IPS-20b (cell line): ENCODE measurements at regions not wholly inside any gene's neighbourhood (a gene's known extent, or its start where the extent isn't known, plus 50 kb on each side); places are given as distances from the start of the nearest gene placed in this dataset.
"Not testable (repeated sequence)": the region's sequence is repeated elsewhere in the genome, so short reads cannot be mapped to it uniquely, and the experiment has no call there.

Source experiments
- H3K27ac ChIP-seq: one replicate; pipeline ENCODE4 v1.5.1; 2013; ENCODE audit warnings: low read length
- H3K27me3 ChIP-seq: 2 replicates; pipeline ENCODE4 v1.6.1; 2013; ENCODE audit warnings: mild to moderate bottlenecking, low read length, inconsistent platforms; ENCODE audit not compliant: insufficient read depth
- H3K36me3 ChIP-seq: 2 replicates; pipeline ENCODE4 v1.6.1; 2013; ENCODE audit warnings: low read depth, mild to moderate bottlenecking, inconsistent platforms, low read length, moderate library complexity; ENCODE audit not compliant: insufficient read depth
- H3K4me1 ChIP-seq: 2 replicates; pipeline ENCODE4 v1.6.1; 2013; ENCODE audit warnings: mild to moderate bottlenecking, control low read depth, inconsistent platforms, low read length, moderate library complexity; ENCODE audit not compliant: insufficient read depth
- H3K4me3 ChIP-seq: 2 replicates; pipeline ENCODE4 v1.5.1; 2013; ENCODE audit warnings: mild to moderate bottlenecking, low read length, inconsistent platforms
- H3K9ac ChIP-seq: 2 replicates; pipeline ENCODE4 v1.6.1; 2013; ENCODE audit warnings: low read depth, mild to moderate bottlenecking, inconsistent platforms, low read length, moderate library complexity
- H3K9me3 ChIP-seq: 2 replicates; pipeline ENCODE4 v1.6.1; 2013; ENCODE audit warnings: mild to moderate bottlenecking, low read depth, low read length, inconsistent platforms; ENCODE audit not compliant: insufficient read depth

GRCh38 chr7:131691454-131692130 lies 135.2 kb upstream of the PODXL start:
- peaks cover 13% of the 10 kb centered on the region for H3K27me3 ChIP-seq
- no peak overlapping the region for H3K27ac ChIP-seq
- H3K36me3 ChIP-seq = no peaks in the 10 kb centered on the region
- no peak overlapping the region for H3K9ac ChIP-seq
- no peak overlapping the region for H3K4me3 ChIP-seq
- H3K4me1 ChIP-seq = no peaks in the 10 kb centered on the region
- H3K9me3 ChIP-seq = no peaks in the 10 kb centered on the region

DNA sequence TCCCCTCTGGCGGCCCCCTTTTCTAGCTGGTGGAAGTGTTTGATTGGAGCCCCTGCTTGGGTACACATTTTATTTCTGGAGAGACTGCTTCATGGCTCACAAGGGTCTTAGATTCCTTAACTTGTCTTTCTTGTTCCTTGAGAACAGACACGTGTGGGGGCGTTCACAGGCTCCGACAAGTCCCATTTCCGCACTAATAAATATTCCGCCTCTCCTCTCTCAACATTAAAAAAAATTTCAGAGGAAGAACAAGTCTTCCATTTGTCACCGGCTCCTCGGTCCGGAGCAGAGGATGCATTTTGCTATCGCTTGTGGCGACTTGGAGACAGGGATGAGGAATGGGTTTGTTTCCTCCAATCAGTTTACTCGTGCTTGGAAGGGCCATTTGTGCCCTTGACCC lies 134.0 kb upstream of the PODXL start:
- no peak overlapping the region for H3K27ac ChIP-seq
- no peak overlapping the region for H3K9ac ChIP-seq
- H3K27me3 ChIP-seq = peaks cover 13% of the 10 kb centered on the region
- H3K4me3 ChIP-seq = no peak overlapping the region
- no peaks in the 10 kb centered on the region for H3K4me1 ChIP-seq
- H3K9me3 ChIP-seq = no peaks in the 10 kb centered on the region
- H3K36me3 ChIP-seq = no peaks in the 10 kb centered on the region

DNA sequence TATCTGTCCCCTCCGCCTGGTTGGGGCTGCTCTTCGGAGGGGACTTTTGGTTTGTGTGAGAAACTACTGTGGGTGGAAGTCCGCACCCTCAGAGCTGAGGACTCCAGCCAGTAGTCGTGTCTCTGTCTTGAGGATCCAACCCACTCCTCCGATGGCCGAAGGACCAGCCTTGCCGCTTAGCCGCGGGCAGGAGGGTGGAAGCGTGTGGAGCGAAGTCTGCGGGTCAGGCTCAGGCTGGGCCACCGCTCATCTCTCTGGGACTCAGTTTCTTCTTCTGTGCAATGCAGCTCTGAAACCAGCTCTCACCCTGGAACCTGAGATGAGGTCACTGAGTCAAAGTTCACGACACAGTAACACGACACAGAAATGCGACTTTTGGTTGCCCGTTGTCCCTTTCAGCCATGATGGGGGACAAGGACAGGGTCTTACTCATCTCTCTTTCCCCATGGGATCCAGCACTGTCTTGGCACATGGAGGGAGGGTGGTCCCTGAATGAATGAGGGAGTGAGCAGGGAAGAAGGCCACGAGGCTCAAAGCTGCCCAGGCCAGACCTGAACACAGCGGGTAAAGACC lies 133.3 kb upstream of the PODXL start:
- Histone ChIP-seq H3K4me1 (no peaks in the 10 kb centered on the region), H3K27ac (no peak overlapping the region), H3K9ac (no peak overlapping the region), H3K36me3 (no peaks in the 10 kb centered on the region), H3K4me3 (no peak overlapping the region), H3K9me3 (no peaks in the 10 kb centered on the region), H3K27me3 (peaks cover 13% of the 10 kb centered on the region)

DNA sequence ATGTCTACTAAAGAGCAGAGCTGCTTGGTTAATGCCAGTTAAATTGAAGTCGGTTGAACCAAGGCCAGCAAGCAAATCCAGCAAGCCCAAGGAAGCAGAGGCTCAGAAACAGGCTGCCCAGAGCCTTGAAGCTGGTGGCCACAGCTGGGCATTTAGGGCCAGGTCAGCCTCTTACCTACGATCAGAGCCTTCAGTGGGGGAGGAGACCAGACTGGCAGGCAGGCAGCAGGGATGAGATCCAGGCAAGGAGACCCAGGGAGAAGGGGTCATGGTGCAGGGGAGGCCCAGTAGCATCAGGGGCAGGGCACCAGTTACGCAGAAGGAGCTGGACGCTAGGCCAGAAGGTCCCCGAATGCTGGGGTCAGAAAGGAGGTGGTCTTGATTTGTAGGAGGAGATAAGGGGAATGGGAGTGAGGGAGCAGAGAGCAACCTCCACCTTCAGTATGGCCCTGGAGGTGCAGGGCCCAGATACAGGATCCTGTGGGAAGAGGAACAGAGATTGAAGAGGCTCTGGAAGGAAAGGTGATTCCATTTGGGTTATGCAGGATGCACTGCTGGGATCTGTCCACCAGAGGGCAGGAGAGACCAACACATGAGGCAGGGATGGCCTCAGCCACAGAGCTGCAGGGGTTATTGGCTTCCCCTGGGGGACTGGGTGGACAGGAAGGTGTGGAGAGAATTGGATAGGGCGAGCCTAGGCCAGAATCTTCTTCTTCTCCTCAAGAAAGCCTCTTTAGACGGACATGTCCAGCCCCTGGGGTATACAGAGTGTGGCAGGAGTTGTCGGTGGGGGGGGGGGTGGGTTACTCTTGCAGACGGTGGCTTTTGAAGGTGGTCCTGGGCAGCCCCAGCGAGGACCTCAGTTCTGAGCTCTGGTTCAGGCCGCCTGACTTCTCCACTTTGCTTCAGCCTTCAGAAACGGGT lies 132.6 kb upstream of the PODXL start:
- Histone ChIP-seq H3K27ac (no peak overlapping the region), H3K9me3 (no peaks in the 10 kb centered on the region), H3K4me1 (no peaks in the 10 kb centered on the region), H3K9ac (no peak overlapping the region), H3K4me3 (no peak overlapping the region), H3K36me3 (no peaks in the 10 kb centered on the region), H3K27me3 (peaks cover 13% of the 10 kb centered on the region)

GRCh38 chr7:131687296-131687695 lies 130.9 kb upstream of the PODXL start:
- H3K9ac ChIP-seq = no peak overlapping the region
- H3K36me3 ChIP-seq = no peaks in the 10 kb centered on the region
- no peak overlapping the region for H3K27ac ChIP-seq
- H3K27me3 ChIP-seq = peaks cover 2% of the 10 kb centered on the region; the same call in 1 of the 2 replicates
- no peaks in the 10 kb centered on the region for H3K4me1 ChIP-seq
- H3K4me3 ChIP-seq = no peak overlapping the region
- H3K9me3 ChIP-seq = no peaks in the 10 kb centered on the region

GRCh38 chr7:131686833-131687232 lies 130.4 kb upstream of the PODXL start:
- no peaks in the 10 kb centered on the region for H3K27me3 ChIP-seq
- no peaks in the 10 kb centered on the region for H3K4me1 ChIP-seq
- no peak overlapping the region for H3K9ac ChIP-seq
- no peak overlapping the region for H3K27ac ChIP-seq
- H3K36me3 ChIP-seq = no peaks in the 10 kb centered on the region
- no peaks in the 10 kb centered on the region for H3K9me3 ChIP-seq
- no peak overlapping the region for H3K4me3 ChIP-seq

GRCh38 chr7:131683536-131684125 lies 127.2 kb upstream of the PODXL start:
- no peaks in the 10 kb centered on the region for H3K4me1 ChIP-seq
- no peak overlapping the region for H3K4me3 ChIP-seq
- no peak overlapping the region for H3K27ac ChIP-seq
- H3K27me3 ChIP-seq = no peaks in the 10 kb centered on the region
- H3K9me3 ChIP-seq = no peaks in the 10 kb centered on the region
- H3K36me3 ChIP-seq = no peaks in the 10 kb centered on the region
- no peak overlapping the region for H3K9ac ChIP-seq

- Histone ChIP-seq H3K36me3 (no peaks in the 10 kb centered on the region), H3K4me1 (no peaks in the 10 kb centered on the region), H3K4me3 (no peak overlapping the region), H3K27me3 (no peaks in the 10 kb centered on the region), H3K27ac (no peak overlapping the region), H3K9me3 (no peaks in the 10 kb centered on the region), H3K9ac (no peak overlapping the region)
These were observed 125.5 kb upstream of the PODXL start for GRCh38 chr7:131681961-131682360.

GRCh38 chr7:131679071-131679470 lies 122.6 kb upstream of the PODXL start:
- not testable (repeated sequence) for H3K9ac ChIP-seq, H3K27ac ChIP-seq, H3K9me3 ChIP-seq, H3K4me1 ChIP-seq, H3K36me3 ChIP-seq, H3K27me3 ChIP-seq, H3K4me3 ChIP-seq

- H3K4me1 ChIP-seq, H3K36me3 ChIP-seq, H3K27me3 ChIP-seq, H3K27ac ChIP-seq, H3K9me3 ChIP-seq, H3K4me3 ChIP-seq, H3K9ac ChIP-seq: not testable (repeated sequence)
These were observed 120.4 kb upstream of the PODXL start for GRCh38 chr7:131676850-131677249.

- Histone ChIP-seq H3K27me3 (no peaks in the 10 kb centered on the region), H3K4me3 (no peak overlapping the region), H3K36me3 (no peaks in the 10 kb centered on the region), H3K9me3 (no peaks in the 10 kb centered on the region), H3K4me1 (no peaks in the 10 kb centered on the region), H3K27ac (no peak overlapping the region), H3K9ac (no peak overlapping the region)
These were observed 117.7 kb upstream of the PODXL start for GRCh38 chr7:131674131-131674530.
